Esophagus squamous epithelium (tissue), 5 donors: ENCODE measurements at regions not wholly inside any gene's neighbourhood (a gene's known extent, or its start where the extent isn't known, plus 50 kb on each side); places are given as distances from the start of the nearest gene placed in this dataset.

Source experiments
- DNase-seq: peaks from one replicate; lab custom pipeline; 2025; lab: John Stamatoyannopoulos, UW
- H3K27ac ChIP-seq, 4 donors: fragments of 200-600 bp; sonication (generic); one replicate each; pipeline ENCODE4 v1.5.1; 2016 to 2019; ENCODE audit warnings: mild to moderate bottlenecking in 1 of 4
- H3K27me3 ChIP-seq, 4 donors: fragments of 200-600 bp; sonication (generic); 1 replicate in 3 of 4; 2 replicates in 1 of 4; pipeline versions ENCODE4 v1.5.1 to v1.6.0; 2017 to 2021; ENCODE audit warnings: antibody characterized with exemption in 1 of 4
- H3K36me3 ChIP-seq, 3 donors: fragments of 200-600 bp; sonication (generic); one replicate each; pipeline ENCODE4 v1.5.1; 2016 to 2019
- H3K4me1 ChIP-seq, 3 donors: fragments of 200-600 bp; sonication (generic); one replicate each; pipeline ENCODE4 v1.5.1; 2017 to 2019
- H3K4me3 ChIP-seq, 4 donors: fragments of 200-600 bp; sonication (generic); 1 replicate in 3 of 4; 2 replicates in 1 of 4; pipeline ENCODE4 v1.5.1; 2016 to 2019; ENCODE audit warnings: mild to moderate bottlenecking in 2 of 4, moderate library complexity in 1 of 4
- H3K9me3 ChIP-seq, 3 donors: fragments of 200-600 bp; sonication (generic); one replicate each; pipeline ENCODE4 v1.5.1; 2016 to 2019
- CTCF ChIP-seq, 6 experiments: fragments of 450-650 bp in 4 of 6; fragments of 200-600 bp in 2 of 6; sonication (generic) in 2 of 6; IDR thresholded peaks; one replicate each; pipeline ENCODE4 v1.5.1; 2016 to 2019; ENCODE audit warnings: antibody characterized with exemption in 6 of 6, mild to moderate bottlenecking in 4 of 6, moderate library complexity in 4 of 6
- POLR2A ChIP-seq, 4 donors: fragments of 450-650 bp; IDR thresholded peaks; one replicate each; pipeline ENCODE4 v1.6.1; 2017; ENCODE audit warnings: antibody characterized with exemption in 4 of 4, mild to moderate bottlenecking in 4 of 4, moderate library complexity in 3 of 4
- WGBS, 2 donors: methylation state at CpG; one replicate each; pipeline ENCODE4 v1.1.5; 2018; 5-methylcytosine and 5-hydroxymethylcytosine counted together
- intact Hi-C: fragments of 100-400 bp; cut with DNase I; formaldehyde crosslinking; loops from one replicate; pipeline ENCODE4 v1.15.0; 2022
- donor health status: DM: yes; HTN: yes; CAD: no.

- Histone ChIP-seq H3K4me3 (no peak overlapping the region), H3K9me3 (no peaks in the 10 kb centered on the region), H3K27ac (no peak overlapping the region), H3K4me1 (no peaks in the 10 kb centered on the region), H3K27me3 (peaks cover 0 to 5% (median 0%) of the 10 kb centered on the region in 4 donors), H3K36me3 (no peaks in the 10 kb centered on the region)
- intact Hi-C loops, result no loop called here
- TF ChIP-seq CTCF (IDR thresholded peaks at IDR 0.05), result no peak
- TF ChIP-seq POLR2A (IDR thresholded peaks at IDR 0.05), result no peak
- no peak for DNase-seq
- 73 to 88% methylated on average over 2 of the region's 2 CpGs for WGBS, 2 donors
Observed at GRCh38 chr15:88307344-88307743, 50.8 kb upstream of the NTRK3 start.
